Limb (tissue), 2 donors: ENCODE measurements at regions not wholly inside any gene's neighbourhood (a gene's known extent, or its start where the extent isn't known, plus 50 kb on each side); places are given as distances from the start of the nearest gene placed in this dataset.
"Not testable (repeated sequence)": the region's sequence is repeated elsewhere in the genome, so short reads cannot be mapped to it uniquely, and the experiment has no call there.

Experiments
- DNase-seq, 2 donors: peaks; one replicate each; pipeline ENCODE4 v3.0.0-alpha.2; 2016; ENCODE audit errors: extremely low spot score in 2 of 2

- DNase-seq, result no peak
These were observed 135.4 kb downstream of the HS3ST3B1 start for GRCh38 chr17:14436266-14436665.

DNA sequence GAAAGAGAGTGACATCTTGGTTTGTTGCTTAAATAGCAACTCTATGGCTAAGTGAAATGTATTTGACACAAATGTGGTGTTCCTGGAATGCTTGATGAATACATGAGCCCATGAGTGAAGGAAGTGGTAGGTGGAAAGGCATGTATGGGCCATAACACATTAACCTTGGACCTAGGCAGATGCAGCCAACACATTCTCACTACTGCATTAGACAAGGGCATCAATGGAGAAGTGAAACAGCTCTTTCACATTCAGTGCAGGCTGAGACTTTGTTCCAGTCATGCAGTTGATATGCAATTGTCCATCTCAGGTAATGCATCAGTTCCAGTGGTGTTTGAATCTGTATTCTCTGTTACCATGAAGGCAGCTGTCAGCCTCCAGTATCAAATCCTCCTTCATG is 133.6 kb downstream of the HS3ST3B1 start:
- DNase-seq, result no peak

- no peak for DNase-seq
These were observed 131.2 kb downstream of the HS3ST3B1 start for GRCh38 chr17:14432079-14432478.

DNA sequence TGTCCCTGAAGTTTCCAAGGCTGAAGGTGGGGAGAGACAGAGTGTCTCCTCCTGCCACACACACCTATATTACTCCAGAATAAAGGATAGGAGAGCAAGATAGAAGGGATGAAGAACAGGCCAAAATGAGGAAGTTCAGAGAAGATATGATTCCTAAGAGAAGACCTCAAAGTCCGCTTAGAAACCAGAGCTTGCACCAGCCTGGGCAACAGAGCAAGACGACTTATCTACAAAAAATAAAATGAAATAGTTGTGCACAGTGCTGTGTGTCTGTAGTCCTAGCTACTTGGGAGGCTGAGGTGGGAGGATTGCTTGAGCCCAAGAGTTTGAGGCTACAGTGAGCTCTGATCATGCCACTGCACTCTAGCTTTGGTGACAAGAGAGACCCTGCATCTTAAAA is 128.2 kb downstream of the HS3ST3B1 start:
- DNase-seq, result no peak

DNA sequence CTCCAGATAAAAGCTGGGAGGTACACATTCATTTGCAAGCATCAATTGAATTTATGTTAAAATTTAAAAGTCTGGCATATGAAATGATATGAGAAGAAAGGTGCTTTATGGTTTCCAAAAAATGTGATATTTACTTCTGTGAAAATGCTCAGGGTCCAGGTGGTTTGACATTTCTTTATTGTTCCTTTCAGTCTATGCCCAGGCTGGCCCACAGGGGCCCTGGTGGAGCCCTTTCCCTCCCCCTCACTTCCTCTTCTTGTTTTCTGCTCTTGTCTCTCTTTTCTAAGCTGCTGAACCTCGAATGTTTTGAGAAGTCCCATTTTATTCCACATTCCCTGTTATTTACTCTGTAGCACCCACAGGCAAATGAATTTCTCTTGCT is 127.8 kb downstream of the HS3ST3B1 start:
- DNase-seq, result no peak

GRCh38 chr17:14427900-14428647 is 127.2 kb downstream of the HS3ST3B1 start:
- DNase-seq, result peak in 1 of 2 donors; percentile 42

DNA sequence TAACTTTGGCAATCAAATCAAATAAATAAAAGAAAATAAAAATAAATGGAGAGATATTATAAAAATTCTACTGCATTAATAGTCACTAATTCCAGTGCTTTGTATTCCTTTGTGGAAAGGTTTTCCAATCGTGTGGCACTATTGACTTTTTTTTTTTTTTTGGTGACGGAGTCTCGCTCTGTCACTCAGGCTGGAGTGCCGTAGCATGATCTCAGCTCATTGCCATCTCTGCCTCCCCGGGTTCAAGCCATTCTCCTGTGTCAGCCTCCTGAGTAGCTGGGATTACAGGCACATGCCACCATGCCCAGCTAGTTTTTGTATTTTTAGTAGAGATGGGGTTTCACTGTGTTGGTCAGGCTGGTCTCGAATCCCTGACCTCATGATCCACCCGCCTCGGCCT is 122.3 kb downstream of the HS3ST3B1 start:
- DNase-seq, result not testable (repeated sequence)

- DNase-seq, result no peak
These were observed 116.5 kb downstream of the HS3ST3B1 start for GRCh38 chr17:14417336-14417735.

DNA sequence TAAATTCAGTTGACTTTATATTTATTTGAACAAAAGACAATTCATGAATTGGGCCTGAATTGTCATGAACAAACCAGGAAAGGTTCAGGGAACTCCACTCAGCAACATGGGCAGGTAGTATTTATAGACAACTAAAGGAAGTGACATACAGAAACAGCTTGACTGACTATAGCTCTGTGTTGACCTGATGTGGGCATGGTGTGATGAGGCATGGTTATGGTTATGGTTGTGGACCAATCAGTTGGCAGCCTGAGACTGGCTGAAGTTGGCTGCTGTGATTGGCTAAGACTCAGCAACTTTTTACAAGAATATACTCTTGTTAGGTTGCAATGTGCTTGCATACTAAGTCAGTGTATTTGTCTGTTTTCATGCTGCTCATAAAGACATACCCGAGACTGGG is 108.4 kb downstream of the HS3ST3B1 start:
- DNase-seq, result no peak

- no peak for DNase-seq
These were observed 106.7 kb downstream of the HS3ST3B1 start for GRCh38 chr17:14407541-14407940.

GRCh38 chr17:14405189-14405588 is 104.3 kb downstream of the HS3ST3B1 start:
- DNase-seq, result no peak
